ENCODE measurements at regions not wholly inside any gene's neighbourhood (a gene's known extent, or its start where the extent isn't known, plus 50 kb on each side); places are given as distances from the start of the nearest gene placed in this dataset.

GRCh38 chr2:209269024-209269423, 154.8 kb upstream of the MAP2 start:
- TF ChIP-seq EZH2phosphoT487 (IDR thresholded peaks at IDR 0.05; ENCODE audit: borderline replicate concordance, low read length) (no peak), CTCF (conservative IDR thresholded peaks at IDR 0.05; ENCODE audit: low read depth, low read length) (no peak), EZH2 (IDR thresholded peaks at IDR 0.05; ENCODE audit: low read length, unreplicated experiment) (no peak)

All from PC-3 (cell line).